ENCODE measurements at regions not wholly inside any gene's neighbourhood (a gene's known extent, or its start where the extent isn't known, plus 50 kb on each side); places are given as distances from the start of the nearest gene placed in this dataset.

GRCh38 chr2:12417786-12418185 is 298.9 kb upstream of the TRIB2 start:
- Histone ChIP-seq H3K9ac (ENCODE audit: insufficient read depth in 1 of 2, low read length in 2 of 2) (no peak overlapping the region), H3K9me3 (ENCODE audit: control insufficient read depth in 4 of 4, insufficient read depth in 3 of 4, low read length in 3 of 4) (no peaks in the 10 kb centered on the region), H3K4me1 (ENCODE audit: control insufficient read depth in 5 of 5, insufficient read depth in 5 of 5, low read length in 5 of 5) (peaks cover 0 to 8% (median 0%) of the 10 kb centered on the region in 5 donors), H3K4me3 (no peak overlapping the region), H3K27me3 (ENCODE audit: control insufficient read depth in 3 of 3, insufficient read depth in 3 of 3, low read length in 2 of 3) (no peaks in the 10 kb centered on the region), H3K27ac (ENCODE audit: low read depth in 1 of 2, low read length in 1 of 2) (no peak overlapping the region), H3K36me3 (ENCODE audit: control insufficient read depth in 4 of 4, insufficient read depth in 4 of 4, low read length in 4 of 4) (no peaks in the 10 kb centered on the region)
- no peak for TF ChIP-seq CTCF (IDR thresholded peaks at IDR 0.05; ENCODE audit: control extremely low read depth, extremely low read depth)
- WGBS, 2 donors, result 80 to 90% methylated on average over 6 of the region's 6 CpGs
- DNase-seq (peak in 2 of 3 donors; percentile 37), ATAC-seq (ENCODE audit: insufficient read depth, low FRiP score) (no peak)

GRCh38 chr2:12419803-12420202 is 296.9 kb upstream of the TRIB2 start:
- H3K9me3 ChIP-seq (ENCODE audit: control insufficient read depth in 4 of 4, insufficient read depth in 3 of 4, low read length in 3 of 4), result no peaks in the 10 kb centered on the region
- H3K27me3 ChIP-seq (ENCODE audit: control insufficient read depth in 3 of 3, insufficient read depth in 3 of 3, low read length in 2 of 3), result no peaks in the 10 kb centered on the region
- H3K36me3 ChIP-seq (ENCODE audit: control insufficient read depth in 4 of 4, insufficient read depth in 4 of 4, low read length in 4 of 4), result no peaks in the 10 kb centered on the region
- no peak overlapping the region for H3K4me3 ChIP-seq
- ATAC-seq (ENCODE audit: insufficient read depth, low FRiP score) (no peak), DNase-seq (no peak)
- peaks cover 0 to 12% (median 0%) of the 10 kb centered on the region in 5 donors for H3K4me1 ChIP-seq (ENCODE audit: control insufficient read depth in 5 of 5, insufficient read depth in 5 of 5, low read length in 5 of 5)
- no peak overlapping the region for H3K27ac ChIP-seq (ENCODE audit: low read depth in 1 of 2, low read length in 1 of 2)
- 96% methylated on average over 3 of the region's 3 CpGs for WGBS, 2 donors
- TF ChIP-seq CTCF (IDR thresholded peaks at IDR 0.05; ENCODE audit: control extremely low read depth, extremely low read depth), result no peak
- no peak overlapping the region for H3K9ac ChIP-seq (ENCODE audit: insufficient read depth in 1 of 2, low read length in 2 of 2)

GRCh38 chr2:12421046-12421445 is 295.7 kb upstream of the TRIB2 start:
- H3K4me1 ChIP-seq (ENCODE audit: control insufficient read depth in 5 of 5, insufficient read depth in 5 of 5, low read length in 5 of 5), result peaks cover 0 to 12% (median 0%) of the 10 kb centered on the region in 5 donors
- DNase-seq, result no peak
- no peak overlapping the region for H3K4me3 ChIP-seq
- ATAC-seq (ENCODE audit: insufficient read depth, low FRiP score), result no peak
- H3K27me3 ChIP-seq (ENCODE audit: control insufficient read depth in 3 of 3, insufficient read depth in 3 of 3, low read length in 2 of 3), result no peaks in the 10 kb centered on the region
- H3K9ac ChIP-seq (ENCODE audit: insufficient read depth in 1 of 2, low read length in 2 of 2), result no peak overlapping the region
- no peaks in the 10 kb centered on the region for H3K9me3 ChIP-seq (ENCODE audit: control insufficient read depth in 4 of 4, insufficient read depth in 3 of 4, low read length in 3 of 4)
- H3K36me3 ChIP-seq (ENCODE audit: control insufficient read depth in 4 of 4, insufficient read depth in 4 of 4, low read length in 4 of 4), result no peaks in the 10 kb centered on the region
- WGBS, 2 donors, result 81 to 83% methylated on average over 3 of the region's 3 CpGs
- no peak for TF ChIP-seq CTCF (IDR thresholded peaks at IDR 0.05; ENCODE audit: control extremely low read depth, extremely low read depth)
- no peak overlapping the region for H3K27ac ChIP-seq (ENCODE audit: low read depth in 1 of 2, low read length in 1 of 2)

- DNase-seq (no peak), ATAC-seq (ENCODE audit: insufficient read depth, low FRiP score) (no peak)
- peaks cover 0 to 39% (median 4%) of the 10 kb centered on the region in 5 donors for H3K4me1 ChIP-seq (ENCODE audit: control insufficient read depth in 5 of 5, insufficient read depth in 5 of 5, low read length in 5 of 5)
- TF ChIP-seq CTCF (IDR thresholded peaks at IDR 0.05; ENCODE audit: control extremely low read depth, extremely low read depth), result no peak
- H3K4me3 ChIP-seq, result no peak overlapping the region
- no peaks in the 10 kb centered on the region for H3K36me3 ChIP-seq (ENCODE audit: control insufficient read depth in 4 of 4, insufficient read depth in 4 of 4, low read length in 4 of 4)
- H3K9ac ChIP-seq (ENCODE audit: insufficient read depth in 1 of 2, low read length in 2 of 2), result no peak overlapping the region
- 95 to 96% methylated on average over 2 of the region's 2 CpGs for WGBS, 2 donors
- H3K9me3 ChIP-seq (ENCODE audit: control insufficient read depth in 4 of 4, insufficient read depth in 3 of 4, low read length in 3 of 4), result no peaks in the 10 kb centered on the region
- H3K27ac ChIP-seq (ENCODE audit: low read depth in 1 of 2, low read length in 1 of 2), result no peak overlapping the region
- H3K27me3 ChIP-seq (ENCODE audit: control insufficient read depth in 3 of 3, insufficient read depth in 3 of 3, low read length in 2 of 3), result no peaks in the 10 kb centered on the region
These were observed 292.5 kb upstream of the TRIB2 start for GRCh38 chr2:12424219-12424618.

All from lung (tissue), 11 donors.